Hematopoietic multipotent progenitor cell treated with erythropoietin and hydrocortisone succinate and interleukin-3 and kit ligand, for 17 days (in vitro differentiated cells): ENCODE measurements at regions not wholly inside any gene's neighbourhood (a gene's known extent, or its start where the extent isn't known, plus 50 kb on each side); places are given as distances from the start of the nearest gene placed in this dataset.

ENCODE experiments used
- DNase-seq: peaks from one replicate; pipeline ENCODE4 v3.0.0-alpha.2; 2015; ENCODE audit warnings: low spot score

DNA sequence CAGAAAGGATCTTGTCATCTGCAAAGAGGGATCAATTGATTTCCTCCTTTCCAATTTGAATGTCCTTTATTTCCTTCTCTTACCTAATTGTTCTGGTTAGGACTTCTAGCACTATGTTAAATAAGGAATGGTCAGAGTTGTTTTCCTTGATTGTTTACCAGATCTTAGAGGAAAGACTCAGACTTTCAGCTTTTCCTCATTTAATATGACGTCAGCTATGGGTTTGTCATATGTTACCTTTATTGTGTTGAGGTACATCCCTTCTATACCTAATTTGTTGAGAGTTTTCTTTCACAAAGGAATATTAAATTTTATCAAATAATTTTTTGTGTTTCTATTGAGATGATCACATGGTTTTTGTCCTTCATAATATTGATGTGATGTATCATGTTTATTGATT is 656.5 kb upstream of the GRAMD2B start:
- no peak for DNase-seq

DNA sequence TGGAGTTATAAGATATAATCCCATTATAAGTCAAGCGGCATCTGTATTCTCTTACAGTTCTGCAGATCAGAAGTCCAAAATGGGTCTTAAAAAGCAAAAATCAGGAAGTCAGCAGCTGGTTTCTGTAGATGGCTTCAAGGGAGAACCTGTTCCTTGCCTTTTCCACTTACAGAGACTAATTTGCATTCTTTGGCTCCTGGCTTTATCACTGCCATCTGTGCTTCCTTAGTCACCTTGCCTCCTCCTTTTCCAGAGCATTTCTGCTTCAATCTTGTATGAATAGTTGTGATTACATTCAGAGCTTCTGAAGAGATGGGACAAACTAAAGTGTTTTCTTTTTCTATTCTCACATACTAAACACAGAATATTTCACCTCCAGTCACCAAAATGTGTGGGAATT is 647.3 kb upstream of the GRAMD2B start:
- no peak for DNase-seq

DNA sequence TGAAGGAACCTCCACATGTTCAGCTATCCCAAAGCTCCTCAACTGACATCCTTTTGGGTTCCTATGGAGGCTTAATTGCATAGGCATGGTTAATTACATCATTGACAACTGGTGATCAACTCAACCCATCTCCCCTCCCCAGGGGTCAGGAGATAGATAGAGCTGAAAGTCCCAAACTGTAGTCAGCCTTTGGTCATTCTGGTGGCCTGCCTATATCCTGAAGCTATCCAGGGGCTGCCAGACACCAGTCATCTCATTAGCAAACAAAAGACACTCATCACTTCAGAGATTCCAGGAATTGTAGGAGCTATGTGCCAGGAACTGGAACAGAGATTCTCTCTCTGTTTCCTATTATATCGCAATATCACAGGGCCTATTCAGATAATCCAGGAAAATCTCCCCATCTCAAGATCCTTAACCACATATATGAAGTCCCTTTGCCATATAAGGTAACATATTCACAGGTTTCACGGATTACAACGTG is 646.5 kb upstream of the GRAMD2B start:
- DNase-seq: no peak

DNA sequence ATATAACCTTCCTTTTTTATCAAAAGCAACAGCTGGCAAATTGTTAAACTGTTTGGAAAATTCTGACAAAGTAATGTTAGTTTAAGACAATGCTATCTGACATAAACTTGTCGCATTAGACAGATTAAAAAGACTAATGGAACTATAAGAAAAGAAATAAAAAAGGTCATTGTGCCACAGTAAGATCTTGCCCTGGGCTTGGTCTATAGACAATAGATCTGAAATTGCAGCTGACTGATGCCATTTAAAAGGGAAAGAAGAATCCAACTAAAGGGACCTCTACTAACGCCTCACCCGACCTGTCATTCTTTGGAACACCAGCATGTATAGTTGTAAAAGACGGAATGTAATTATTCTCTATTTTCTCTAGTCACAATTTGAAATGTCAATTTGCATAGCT is 644.4 kb upstream of the GRAMD2B start:
- DNase-seq: no peak

DNA sequence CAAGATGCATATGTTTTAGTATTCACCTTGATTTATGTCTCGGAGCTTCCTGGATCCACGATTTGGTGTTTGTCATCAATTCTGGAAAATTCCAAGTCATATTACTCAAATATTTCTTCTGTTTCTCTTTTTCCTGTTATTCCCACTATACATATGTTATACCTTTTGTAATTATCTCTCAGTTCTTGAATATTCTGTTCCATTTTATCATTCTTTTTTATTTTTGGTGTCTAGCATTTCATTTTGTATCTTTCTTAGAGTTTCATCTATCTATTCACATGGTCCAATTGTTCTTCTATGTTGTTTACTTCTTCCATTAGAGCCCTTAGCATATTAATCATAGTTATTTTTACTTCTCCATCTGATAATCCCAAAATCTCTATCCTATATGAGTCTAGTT is 637.8 kb upstream of the GRAMD2B start:
- DNase-seq: no peak

DNA sequence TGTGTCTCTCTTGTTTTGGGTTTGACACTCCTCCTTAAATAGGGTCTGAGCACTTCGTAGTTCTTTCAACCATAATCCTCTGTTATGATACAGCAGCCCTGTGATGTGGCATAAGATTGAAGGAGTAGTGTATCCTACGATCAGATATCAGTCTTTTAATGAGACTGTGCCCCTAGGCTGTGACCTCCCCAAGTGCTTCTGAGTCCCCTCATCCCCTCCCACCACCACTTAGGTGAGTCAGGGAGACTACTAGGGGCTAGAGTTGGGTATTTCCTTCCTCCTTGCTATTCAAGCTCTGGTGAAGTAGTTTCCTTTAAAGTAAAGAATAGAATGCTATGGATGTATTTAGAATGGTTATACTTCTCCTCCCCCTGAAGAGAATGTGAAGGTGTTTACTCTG is 637.2 kb upstream of the GRAMD2B start:
- DNase-seq: no peak

DNA sequence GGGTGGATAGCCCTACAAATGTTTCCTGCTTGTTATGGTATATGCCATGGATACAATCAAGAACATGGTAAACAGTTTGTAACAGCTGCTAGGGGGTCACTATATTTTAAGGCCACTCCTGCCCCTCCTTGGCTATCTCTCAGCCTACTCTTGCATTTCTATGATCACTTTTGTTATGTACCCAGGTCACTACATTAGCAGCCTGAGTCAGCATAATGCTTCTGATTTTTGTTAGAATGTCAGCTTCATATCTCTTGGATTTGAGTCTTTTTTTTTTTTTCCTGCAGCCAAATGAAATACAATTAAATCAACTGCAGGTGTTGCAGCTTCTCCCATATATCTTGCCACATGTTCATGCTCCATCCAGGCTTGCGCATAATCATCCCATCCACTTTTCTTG is 629.7 kb upstream of the GRAMD2B start:
- no peak for DNase-seq

DNA sequence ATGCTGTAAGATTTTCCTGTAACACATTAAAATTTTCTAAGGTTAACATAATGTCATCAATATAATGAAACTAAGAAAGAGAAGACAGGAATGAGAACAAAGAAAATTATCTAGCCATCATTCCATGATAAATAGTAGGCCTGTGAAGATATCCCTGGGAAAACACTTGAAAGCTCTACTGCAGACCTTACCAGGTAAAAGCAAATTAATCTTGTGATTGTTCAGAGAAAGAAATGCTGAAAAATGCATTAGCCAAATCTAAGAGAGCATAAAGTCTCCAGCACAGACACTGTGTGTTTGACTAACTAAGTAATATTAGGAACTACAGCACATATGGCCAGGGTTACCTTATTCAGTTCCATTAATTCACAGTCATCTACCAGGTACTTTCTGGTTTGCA is 628.3 kb upstream of the GRAMD2B start:
- no peak for DNase-seq

DNA sequence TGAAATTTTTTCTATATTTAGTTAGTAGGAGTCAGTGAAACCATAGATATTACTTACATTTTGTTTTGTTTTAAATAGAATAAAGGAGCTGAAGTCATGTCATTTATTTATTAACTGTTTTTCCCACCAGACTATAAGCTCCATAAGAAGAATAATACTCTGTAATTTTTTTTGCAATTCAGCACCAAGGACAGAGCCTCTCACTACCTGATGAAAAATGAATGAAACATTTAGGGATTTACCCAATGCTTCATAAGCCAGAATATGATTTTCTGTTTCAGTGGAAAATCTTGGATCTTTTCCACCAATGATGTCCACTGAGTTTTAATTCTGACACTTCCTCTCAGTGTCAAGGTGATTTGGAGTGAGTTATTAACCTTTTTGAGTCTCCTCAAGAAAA is 624.9 kb upstream of the GRAMD2B start:
- no peak for DNase-seq

DNA sequence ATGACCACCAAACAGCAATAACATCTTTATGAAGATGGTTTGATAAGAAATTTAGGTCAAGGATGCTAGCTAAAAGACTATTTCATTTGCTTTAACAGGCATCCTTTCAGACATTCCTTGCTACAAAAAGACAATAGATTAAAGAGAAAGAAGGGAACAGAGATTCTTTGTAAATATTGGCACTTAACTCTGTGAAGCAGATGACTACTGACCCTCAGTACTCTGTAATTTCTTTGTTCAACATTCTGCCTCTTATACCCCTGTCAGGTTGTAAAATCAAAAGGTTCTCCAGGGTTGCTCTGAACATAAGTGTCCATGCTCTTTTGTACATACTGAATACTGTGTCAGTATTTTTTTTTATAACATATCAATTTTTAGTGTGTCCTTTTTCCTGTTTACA is 610.6 kb upstream of the GRAMD2B start:
- no peak for DNase-seq

DNA sequence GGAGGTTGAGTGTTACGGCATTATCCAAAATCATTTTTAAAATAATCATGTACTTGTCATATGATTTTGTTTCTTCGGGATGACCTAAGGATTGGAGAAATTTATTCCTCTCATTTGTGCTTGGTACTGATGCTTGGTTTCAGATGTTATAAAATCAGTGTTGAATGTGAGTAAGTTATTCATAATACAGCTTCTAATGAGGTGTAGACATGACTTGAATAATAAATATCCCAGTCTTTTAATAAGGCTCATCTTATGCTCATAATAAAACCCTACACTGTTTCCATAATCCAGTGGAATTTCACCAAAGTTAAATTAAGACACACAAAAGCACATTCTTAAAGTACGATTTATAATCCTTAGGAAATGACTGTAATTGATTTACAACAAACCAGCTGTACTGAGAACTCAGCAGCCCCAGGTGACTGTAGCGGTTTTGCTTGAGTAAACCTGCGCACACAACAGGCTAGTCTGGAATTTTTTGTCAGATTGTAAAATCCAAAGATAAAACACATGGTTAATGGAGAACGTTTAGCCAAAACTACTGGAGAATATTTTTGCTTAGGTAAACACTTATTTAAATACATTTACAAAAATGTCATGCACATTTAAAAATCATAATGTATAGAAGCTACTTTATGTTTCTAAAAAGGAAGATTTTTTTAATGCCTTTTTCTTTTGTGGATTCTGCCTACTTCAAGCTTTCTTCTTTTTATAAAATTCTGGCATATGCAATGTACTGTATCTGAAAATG is 609.8 kb upstream of the GRAMD2B start:
- DNase-seq: no peak

DNA sequence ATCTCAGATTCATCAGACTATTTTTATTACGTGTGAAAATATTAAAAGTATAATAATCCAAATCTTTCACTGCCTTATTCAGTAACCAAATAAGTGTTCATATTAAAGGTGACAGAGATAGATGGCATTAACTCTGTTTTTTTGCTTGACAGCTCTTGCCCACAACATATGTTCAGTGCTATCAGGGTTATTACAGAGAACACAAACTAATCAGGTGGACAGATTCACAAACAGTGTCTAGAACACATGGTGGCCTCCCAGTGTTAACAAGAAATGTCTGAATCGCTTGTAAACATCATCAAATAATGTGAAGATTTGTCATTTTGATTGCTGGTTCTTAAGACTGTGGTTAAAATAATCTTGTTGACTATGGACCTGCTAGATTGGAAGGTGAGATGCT is 609.1 kb upstream of the GRAMD2B start:
- DNase-seq: no peak

DNA sequence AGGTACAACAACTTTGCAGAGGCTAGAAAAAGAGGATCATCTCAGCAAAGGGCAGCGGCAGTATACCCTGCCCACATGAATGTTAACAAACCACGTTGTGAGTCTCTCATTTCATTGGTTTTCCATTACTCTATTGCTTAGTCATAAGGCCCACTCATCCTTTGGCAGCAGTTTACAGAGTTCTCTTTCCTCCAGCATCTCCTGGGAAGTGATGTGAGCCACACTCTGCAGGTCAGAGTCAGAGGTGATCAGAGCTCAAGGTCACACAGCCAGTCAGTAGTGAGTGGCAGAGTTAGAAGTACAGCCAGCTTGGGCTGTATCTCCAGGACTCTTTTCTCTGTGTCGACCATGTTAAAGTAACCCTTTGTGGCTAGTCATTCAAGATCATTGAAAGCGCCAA is 599.6 kb upstream of the GRAMD2B start:
- DNase-seq: no peak

DNA sequence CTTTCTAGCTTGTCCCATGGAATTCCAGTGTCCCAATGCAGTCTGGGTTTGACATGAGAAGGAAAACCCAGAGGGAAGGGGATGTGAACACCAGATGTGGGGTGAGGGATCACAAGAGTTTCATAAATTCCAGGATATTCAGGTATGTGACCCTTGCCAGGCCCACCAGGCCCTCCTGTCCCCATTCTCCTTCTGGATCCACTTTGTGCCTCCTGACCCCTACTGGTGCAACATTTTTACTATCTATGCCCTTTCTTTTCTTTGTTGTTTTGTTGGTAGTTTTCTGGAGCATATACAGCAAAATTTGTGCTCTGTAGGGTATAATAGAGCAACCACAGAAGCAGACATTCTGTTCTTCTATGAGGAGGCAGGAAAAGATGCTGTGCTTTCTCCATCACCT is 597.0 kb upstream of the GRAMD2B start:
- DNase-seq: no peak

DNA sequence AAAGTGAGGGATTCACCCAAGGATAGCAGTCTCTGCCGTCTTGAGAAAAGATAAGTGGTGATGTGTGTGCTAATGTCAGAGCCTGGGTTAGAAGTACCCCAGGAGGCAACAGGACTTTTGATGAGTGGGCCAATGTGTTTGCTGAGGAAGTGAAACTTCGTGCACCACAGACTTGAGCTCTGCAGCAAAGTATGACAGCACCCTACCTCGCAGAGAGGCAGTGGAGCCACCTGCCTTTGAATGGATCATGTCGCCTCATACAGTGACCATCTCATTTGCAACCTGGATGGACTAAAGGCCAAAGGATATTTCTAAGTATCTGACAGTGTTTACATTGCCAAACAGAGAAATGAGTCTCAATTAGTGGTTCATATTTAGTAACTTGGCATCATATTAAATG is 593.9 kb upstream of the GRAMD2B start:
- DNase-seq: no peak

DNA sequence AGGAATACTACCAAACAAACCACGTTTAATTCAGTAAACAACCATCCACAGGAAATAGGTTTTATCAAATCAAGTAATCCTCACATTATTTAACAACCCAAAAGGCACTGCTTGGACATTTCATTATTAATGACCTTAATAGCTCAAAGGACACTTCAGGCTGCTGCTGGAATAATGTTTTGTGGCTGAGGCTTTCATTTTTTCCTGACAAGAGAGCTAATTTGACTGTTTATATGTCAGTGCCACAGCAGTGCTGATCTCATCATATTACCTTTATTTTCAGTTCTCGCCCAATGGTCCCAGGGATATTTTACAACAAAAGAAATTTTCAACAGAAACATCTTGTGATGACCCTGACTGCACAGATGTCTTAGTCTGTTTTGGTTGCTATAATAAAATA is 589.8 kb upstream of the GRAMD2B start:
- DNase-seq: no peak

DNA sequence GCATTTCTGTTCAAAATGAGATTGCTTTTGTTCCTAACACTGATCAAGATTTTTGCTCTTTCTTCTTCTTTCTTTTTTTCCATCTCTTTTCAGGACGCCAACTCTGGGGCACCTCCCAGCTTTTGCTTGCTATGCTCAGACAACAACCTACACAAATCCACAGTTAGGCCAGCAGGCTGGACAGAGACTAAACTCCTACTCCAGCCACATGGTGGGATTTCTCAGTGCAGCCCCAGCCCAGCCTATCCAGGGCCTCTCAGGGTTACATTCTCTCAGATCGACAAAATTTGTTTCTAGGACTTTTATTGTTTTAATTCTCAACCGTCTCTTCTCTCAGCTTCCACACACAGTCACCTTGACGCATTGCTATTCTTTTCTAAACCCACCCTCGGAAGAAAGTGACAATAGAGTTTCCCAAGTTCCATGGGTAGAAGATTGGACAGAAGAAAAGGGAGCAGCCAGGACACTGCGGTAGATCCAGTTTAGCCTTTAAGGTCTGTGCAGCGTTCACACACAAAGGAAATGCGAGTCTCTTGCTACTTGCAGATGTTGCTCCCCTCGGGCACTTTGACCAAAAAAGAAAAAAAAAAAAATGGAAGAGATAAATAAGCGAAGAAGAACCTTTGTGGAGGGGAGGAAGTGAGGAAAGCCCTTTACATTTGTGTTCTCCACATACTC is 588.6 kb upstream of the GRAMD2B start:
- no peak for DNase-seq

DNA sequence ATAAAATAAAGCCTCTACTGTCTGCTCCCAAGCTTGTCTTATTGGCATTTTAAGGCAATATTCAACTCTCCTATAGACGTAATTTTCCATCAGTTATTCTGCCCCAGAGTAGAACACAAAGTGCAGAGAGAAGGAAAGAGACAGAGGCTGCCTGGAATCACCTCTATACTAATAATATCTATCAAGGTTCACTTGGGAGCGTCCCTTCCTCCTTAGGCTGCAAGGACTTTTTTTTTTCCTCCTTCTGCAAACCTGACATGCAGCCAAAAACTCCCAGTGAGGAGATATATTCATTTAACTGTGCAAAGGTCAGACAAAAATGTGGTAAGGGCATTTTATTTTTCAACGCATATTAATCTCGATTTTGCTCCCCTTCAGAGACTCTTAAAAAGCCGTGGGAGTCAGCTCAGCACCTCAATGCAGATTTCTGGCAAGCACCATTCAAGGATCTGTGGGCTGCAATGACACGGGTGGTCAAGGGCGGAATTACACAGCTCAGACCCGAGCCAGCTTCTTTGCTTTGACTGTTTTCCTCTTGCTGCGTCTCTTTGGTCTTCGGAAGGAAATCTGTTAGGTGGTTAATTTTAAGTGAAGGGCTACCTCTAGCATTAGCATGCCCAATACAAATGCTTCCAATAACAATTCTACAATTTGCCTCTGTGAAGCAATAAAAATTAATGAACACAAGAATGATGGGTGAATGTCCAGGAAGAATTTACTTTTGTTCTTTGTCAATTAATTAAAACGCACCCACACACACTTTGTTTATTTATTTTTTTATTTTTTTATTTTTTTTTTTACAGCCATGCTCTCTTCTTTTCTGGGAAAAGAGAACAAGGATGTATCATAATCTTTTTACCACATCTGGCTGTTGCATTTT is 587.7 kb upstream of the GRAMD2B start:
- DNase-seq: no peak

DNA sequence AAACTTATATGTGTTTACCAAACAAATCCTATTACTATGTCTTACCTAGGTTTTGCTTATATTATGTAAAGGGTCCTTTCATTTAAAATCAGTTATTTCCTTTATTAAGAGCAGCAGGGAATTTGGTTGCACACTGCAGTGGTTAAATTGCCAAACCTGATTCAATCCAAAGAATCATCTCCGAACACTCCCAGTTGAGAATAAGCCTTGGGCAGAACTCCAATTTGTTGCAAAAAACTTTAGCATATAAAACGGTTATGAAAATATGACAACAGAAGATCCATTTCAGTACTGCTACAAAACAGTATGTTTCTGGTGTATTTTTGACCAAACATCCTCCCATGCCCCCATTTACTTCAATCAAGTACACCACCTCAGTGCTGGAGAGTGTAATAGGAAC is 587.0 kb upstream of the GRAMD2B start:
- no peak for DNase-seq

DNA sequence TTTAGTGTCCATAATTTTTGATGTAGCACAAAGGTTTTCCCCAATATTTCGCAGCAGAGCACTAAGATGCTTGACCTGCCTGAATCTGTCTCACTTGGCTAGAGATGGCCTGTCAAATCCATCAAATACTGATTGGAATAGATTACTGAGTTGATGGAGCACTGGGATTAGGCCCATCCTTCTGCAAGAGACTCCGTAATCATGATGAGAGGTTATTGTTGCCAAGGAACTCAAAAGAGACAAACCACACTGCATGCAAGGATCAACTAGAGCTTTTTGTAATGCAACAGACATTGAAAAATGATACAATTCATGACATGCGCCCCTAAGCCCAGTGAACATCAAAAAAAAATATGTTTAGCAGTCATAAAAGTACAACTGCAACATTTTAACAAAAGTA is 585.3 kb upstream of the GRAMD2B start:
- no peak for DNase-seq

DNA sequence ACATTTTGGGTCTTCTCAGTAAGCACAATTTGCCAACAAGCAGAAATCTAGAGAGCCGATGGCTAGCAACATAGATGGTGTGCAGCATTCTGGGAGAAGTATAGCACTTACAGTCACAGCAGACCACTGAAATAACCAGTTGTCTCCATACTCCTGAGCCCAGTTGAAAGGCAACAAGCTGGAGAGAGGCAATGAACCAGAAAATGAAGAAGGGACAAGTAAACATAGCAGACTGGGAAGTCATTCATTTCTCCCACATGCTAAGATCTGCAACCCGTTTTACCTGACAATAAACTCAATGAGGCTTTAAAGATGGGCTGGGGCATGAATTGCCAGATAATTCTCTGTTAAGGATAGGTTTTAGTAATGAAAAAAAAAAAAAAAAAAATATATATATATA is 575.6 kb upstream of the GRAMD2B start:
- no peak for DNase-seq

DNA sequence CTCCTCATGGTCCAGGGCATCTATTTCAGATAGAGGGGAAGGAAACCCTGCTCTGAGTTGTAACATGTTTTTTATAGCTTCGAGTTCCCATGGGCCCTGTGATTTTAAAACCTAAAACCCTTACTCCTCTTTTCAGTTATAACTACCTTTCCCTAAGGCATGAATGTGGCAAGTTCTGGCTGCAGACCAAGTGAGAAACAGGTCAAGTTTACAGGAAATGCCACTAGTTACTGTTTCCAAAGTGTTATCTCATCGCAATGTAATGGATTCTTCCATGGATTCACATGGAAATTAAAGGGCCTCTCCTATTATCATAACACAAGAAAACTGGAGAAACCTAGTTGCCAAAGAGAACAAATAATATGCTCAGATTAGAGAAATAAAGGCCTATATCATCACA is 574.5 kb upstream of the GRAMD2B start:
- no peak for DNase-seq

DNA sequence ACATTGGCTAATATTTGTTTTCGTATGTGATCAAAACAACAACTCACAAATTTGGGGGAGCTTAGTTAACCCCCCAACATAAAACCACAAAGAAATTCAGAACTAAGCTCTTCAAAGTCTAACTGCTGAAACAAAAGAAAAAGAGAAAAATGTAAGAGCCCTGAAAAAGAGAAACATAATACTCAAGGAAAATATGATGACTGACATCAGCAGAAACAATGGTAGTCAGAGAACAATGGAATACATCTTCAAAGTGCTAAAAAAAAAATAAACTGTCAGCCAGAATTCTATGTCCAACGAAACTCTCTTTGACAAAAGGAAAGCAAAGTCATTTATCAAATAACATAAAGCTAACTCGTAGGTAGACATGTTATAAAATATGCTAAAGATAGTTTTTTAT is 566.3 kb upstream of the GRAMD2B start:
- DNase-seq: no peak
